Urothelium cell line (cell line): ENCODE measurements at regions not wholly inside any gene's neighbourhood (a gene's known extent, or its start where the extent isn't known, plus 50 kb on each side); places are given as distances from the start of the nearest gene placed in this dataset.
"Not testable (repeated sequence)": the region's sequence is repeated elsewhere in the genome, so short reads cannot be mapped to it uniquely, and the experiment has no call there.

Source experiments
- DNase-seq: peaks from one replicate; pipeline ENCODE4 v3.0.0; 2011; ENCODE audit warnings: low spot score, mixed read lengths
- FAIRE-seq: peaks from 2 replicates; lab custom pipeline; 2011; peaks lifted over from hg19 to GRCh38; lab: Jason Lieb, UNC

DNA sequence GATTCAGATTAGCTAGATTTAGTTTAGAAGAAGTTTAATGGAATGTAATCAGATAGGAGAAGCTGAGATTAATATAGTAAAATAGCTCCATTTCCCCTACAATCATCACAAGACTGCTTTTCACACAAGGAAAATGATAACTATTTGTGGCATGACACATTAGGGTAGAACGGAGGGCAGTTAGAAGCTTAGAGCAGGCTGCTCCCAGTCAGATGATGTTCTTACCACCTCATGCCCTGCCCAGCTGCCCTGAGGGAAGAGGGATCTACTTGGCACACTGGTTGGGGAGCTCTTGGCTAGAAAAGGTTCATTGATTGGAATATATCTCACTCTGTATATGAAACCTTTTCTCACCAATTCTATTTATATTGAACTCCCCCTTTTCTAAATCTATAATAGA is 180.7 kb upstream of the IL15 start:
- FAIRE-seq (no peak), DNase-seq (no peak)

DNA sequence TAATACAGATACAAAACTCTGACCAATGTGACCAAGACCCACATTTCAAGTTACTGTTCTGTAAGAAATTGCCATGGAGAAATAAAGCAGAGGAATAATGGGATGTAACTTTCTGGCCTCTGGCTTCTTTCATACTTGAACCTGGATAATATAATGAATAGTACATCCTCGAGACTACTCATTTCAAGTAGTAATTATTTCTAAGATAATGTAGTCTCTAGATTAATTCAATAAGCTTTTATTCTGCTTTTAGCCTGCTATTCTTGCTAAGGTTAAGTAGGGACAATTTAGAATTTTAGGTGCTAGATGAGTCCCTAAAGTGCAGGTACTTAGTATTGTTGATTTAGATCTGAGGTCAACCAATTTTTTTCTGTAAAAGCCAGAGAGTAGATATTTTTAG is 178.7 kb upstream of the IL15 start:
- no peak for FAIRE-seq

DNA sequence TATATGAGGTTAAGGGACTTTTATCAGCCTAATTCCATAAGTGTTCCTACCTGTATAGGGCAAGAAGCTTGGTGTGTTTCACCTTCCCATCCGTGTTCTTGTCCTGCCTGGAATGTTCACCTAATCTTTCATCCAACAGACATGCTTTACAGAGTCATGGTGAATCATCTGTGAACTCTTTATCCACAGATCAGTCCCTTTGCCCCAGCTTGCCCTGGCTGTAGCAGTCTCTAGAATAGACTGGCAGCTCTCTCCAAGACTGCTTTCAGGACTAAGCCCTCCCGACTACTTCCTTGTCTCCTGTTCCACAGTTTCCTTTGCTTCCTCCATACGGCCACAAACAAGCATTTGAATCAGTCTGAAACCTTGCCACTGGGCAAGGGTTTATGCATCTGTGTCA is 177.9 kb upstream of the IL15 start:
- no peak for FAIRE-seq
- no peak for DNase-seq

More for the DNA sequence above, 178.7 kb upstream of the IL15 start:
- DNase-seq = no peak

DNA sequence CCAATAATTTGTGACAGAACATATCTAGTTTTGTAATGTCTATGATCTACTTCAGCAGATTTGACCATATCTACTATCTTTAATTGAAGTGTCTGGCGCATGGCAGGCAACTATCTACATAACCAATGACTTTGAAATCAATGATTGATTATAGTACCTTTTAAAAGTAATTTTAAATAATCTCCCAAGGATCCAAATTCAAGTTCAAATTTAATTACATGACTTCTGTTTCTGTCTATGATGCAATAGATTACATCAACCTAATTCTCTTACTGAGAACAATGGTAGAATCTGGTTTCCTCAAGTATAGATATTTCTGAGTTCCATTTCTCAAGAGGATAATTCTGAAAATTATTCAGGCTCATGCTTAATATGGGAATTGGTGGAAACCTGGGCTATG is 177.4 kb upstream of the IL15 start:
- FAIRE-seq = no peak

DNA sequence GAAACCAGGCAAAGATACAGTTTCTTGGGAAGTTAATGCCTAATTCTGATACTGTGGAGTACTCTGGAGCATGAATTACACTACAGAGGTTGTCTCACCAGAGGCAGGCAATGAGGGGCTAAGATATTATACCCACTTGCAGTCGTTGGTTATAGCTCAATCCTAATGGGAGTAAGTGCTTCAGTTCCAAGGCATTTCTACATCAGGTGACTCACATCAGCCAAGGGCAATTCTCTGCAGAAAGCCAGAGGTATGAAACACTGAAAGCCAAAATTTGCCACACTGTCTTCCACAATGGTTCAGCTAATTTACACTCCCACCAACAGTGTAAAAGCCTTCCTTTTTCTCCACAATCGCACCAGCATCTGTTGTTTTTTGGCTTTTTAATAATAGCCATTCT is 174.0 kb upstream of the IL15 start:
- FAIRE-seq (no peak), DNase-seq (no peak)

More for the DNA sequence above, 177.4 kb upstream of the IL15 start:
- DNase-seq = no peak

DNA sequence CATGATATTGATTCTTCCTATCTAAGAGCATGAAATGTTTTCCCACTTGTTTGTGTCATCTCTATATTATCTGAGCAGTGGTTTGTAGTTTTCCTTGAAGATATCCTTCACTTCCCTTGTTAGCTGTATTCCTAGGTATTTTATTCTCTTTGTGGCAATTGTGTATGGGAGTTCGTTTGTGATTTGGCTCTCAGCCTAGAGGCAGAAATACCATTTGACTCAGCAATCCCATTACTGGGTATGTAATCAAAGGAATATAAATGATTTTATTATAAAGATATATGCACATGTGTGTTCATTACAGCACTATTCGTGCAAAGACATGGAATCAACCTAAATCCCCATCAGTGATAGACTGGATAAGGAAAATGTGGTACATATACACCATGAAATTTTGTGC is 172.7 kb upstream of the IL15 start:
- DNase-seq (no peak), FAIRE-seq (no peak)

DNA sequence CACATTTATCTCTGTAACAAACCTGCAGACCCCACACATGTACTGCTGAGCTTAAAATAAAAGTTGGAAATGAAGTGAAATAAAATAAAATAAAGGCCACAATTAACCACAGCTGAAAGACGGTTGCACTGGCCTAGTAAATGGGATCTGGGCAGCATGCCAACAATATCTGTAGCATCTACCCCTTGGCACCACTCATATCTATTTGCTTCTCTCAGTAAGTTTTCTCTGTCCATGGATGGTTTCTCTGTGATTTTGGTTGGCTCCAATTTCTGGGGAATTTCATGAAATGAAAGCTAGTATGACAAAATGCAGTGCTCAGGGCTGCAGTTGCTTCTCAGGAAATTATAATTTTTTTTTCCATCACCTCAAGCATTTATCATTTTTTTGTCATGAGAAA is 172.0 kb upstream of the IL15 start:
- FAIRE-seq = no peak
- no peak for DNase-seq

DNA sequence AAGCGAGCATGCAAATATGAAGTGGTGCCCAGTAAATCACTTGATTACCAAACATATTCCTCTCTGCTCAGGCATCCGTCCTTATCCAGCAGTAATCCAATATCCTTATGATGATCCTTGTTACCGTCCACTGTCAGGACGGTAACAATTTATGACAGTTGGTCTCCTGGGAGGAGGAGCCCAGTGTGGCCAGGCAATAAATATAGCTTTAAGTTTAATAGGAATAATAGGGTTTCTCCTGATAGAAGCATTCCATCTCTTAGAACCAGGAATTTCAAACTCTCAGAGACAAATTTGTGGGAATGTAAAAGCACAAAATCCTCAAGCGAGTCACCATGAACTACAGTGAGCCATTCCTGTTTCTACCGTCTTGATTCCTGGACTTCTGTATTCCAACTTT is 171.2 kb upstream of the IL15 start:
- DNase-seq (no peak), FAIRE-seq (no peak)

DNA sequence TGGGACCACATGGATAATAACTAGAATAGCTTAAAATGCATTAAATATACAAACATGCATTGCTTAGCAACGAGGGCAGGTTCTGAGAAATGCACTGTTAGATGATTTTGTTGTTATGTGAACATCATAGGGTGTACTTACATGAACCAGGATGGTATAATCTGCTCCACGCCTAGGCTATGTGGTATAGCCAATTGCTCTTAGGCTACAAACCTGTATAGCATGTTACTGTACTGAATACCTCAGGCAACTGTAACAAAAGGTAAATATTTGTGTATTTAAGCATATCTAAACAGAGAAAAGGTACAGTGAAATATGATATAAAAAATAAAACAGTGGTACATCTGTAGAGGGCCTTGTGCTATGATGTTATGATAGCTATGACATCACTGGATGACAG is 169.2 kb upstream of the IL15 start:
- DNase-seq = no peak
- no peak for FAIRE-seq

DNA sequence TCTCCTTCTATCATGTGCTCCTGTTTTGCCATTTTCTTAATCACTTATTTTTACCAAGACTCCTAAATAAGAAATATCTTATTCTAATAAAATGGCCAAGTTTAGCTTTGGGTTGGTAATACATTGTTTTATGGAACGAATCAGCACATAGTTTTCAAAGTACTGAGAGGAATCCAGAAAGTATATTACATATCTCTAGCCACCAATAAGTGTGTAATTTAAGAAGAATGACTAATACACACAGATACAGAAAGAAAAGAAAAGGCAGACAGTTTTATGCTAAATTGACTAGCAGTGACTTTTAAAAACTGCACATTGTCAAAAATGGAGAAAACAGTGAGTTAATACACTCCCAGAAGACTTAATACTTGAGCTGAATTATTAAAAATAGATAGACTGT is 167.0 kb upstream of the IL15 start:
- DNase-seq (no peak), FAIRE-seq (no peak)

DNA sequence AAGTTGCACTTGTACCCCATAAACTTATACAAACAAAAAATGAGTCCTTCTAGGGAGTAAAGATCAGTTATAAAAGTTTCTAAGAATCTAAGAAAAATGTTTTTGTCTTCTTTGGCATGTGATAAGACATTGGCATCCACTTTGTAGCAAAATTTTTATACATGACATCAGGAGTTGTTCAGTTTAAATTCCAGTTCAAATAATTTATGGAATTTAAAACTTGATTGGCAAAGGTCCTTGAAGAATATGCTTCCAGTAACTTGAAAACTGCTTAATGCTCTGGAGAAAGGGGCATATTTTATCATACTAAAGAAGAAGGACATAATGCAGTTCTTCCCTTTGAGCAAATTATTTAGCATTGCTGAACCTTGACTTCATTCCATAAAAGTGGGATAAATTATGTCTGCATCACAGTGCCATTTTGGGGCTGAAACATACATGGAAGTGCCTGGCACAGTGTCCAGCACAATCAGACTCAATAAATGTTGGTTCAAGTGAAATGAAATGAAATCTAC is 163.3 kb upstream of the IL15 start:
- DNase-seq (no peak), FAIRE-seq (no peak)

DNA sequence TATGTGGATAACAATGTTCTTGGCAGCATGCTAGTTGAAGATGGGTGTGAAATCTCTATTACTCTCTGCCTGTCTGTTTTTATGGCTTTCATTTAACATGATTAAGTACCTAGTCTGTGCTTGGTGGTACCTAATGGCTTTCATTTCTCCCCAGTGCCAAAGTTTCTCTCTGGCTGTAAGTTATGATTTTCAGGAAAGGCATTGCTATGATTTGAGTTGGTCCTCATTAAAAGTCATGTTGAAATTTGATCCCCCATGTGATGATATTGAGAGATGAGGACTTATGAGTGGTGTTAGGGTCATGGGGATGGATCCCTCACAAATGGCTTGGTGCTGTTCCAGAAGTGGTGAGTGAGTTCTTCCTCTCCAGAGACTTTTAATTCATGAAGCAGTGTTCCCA is 162.4 kb upstream of the IL15 start:
- FAIRE-seq (no peak), DNase-seq (no peak)

DNA sequence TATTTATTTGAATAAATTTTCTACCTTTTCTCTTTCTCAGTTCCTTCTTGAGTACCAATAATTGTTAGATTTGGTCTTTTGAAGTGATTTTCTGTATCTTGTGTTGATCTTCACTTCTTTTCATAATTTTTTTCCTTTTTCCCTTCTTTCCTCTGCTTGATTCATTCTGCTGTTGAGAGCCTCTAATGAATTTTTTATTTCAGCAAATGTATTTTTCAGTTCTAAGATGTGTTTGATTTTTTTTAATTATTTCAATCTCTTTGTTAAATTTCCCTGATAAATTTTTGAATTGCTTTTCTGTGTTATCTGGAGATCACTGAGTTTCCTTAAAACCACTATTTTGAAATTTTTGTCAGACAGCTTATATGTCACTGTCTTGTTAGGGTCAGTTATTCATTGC is 155.4 kb upstream of the IL15 start:
- no peak for FAIRE-seq
- no peak for DNase-seq

DNA sequence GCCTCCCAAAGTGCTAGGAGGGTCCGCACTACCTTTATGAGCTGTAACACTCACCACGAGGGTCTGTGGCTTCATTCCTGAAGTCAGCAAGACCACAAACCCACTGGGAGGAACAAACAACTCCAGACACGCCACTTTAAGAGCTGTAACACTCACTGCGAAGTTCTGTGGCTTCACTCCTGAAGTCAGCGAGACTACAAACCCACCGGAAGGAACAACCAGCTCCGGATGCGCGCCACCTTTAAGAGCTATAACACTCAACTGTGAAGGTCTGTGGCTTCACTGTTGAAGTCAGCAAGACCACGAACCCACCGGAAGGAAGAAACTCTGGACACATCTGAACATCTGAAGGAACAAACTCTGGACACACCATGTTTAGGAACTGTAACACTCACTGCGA is 152.1 kb upstream of the IL15 start:
- not testable (repeated sequence) for FAIRE-seq, DNase-seq

DNA sequence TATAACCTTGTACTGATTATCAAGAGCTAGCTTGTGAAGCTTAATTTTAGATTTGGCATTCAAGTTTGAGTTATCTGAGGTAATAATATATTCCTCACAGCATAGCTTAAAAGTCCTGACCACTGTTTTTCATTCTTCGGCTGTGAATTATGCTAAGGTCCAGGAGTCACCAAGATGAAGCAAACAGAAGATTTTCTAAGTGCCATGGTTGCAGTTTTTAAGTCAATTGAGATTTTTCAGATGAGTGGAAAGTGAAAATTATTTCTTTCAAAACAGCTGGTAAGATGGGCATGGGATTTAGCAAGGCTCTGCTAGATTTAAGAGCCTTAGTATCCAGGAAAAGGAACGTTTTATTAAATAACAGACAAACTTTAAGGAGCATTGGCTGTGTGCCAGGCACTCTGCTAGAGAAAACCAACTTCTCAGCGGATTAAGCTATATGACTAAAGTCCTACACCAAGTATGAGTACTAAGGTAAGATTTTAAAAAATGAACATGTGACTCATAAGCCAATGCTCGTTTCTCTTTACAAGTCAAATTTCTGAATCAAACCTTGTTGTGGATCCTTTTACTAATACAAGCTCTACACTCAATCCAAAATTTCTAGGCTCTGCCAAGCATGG is 149.9 kb upstream of the IL15 start:
- FAIRE-seq = no peak
- no peak for DNase-seq

DNA sequence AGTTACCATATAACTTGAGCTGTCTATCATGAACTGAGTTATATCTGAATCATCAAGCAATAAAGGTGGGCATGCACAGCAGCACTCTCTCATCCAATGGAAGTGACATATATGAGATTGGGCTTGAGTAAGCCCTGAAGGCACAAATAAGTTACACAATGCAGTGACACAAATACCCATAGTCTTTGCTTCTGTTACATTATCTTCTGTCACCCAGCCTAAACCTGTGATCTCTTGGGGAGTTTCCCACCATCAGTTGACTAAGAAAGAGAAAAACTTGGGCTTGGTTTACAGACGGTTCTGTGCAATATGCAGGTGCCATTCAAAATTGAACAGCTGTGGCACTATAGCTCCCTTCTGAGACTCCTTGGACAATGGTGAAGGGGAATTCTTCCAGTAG is 138.8 kb upstream of the IL15 start:
- FAIRE-seq = no peak

DNA sequence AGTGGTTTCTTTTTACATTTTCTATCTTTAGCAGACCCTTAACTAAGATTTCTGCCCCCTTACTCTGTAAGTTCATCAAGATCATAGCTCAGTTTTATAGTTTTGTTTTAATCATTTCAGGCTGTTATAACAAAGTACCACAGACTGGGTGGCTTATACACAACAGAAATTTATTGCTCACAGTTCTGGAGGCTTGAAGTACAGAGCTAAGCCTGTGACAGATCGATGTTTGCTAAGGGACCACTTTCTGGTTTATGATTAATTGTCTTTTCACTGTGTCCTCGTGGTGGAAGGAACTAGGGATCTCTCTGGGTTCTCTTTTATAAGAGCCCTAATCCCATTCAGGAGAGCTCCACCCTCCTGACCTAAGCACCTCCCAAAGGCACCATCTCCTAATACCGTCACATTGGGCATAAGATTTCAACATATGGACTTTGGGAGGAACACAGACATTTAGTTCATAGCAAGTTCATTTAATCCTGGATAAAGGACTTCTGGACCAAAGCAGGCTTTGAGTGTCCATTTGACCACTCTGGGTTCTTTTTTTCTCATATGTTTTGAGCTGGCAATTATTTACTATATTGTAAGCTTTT is 137.0 kb upstream of the IL15 start:
- FAIRE-seq (no peak), DNase-seq (no peak)

More for the DNA sequence above, 138.8 kb upstream of the IL15 start:
- DNase-seq = no peak

DNA sequence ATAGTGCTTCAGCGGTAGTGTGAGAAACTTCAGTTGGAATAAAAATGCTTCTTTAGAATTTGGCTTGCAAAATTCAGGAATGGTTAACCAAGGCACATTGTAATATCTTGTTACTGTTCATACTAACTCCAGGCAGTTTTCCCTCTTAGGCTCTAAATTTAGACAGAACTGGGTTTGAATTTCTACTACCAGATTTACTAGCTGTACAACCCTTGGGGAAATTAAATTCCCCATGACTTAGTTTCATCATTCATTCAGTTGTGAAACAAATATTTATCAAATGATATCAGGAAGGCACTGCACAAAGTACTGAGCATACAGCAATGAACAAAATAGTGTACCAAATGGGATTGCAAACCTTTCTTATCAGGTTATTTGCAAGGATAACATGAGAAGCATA is 135.0 kb upstream of the IL15 start:
- DNase-seq (no peak), FAIRE-seq (no peak)

DNA sequence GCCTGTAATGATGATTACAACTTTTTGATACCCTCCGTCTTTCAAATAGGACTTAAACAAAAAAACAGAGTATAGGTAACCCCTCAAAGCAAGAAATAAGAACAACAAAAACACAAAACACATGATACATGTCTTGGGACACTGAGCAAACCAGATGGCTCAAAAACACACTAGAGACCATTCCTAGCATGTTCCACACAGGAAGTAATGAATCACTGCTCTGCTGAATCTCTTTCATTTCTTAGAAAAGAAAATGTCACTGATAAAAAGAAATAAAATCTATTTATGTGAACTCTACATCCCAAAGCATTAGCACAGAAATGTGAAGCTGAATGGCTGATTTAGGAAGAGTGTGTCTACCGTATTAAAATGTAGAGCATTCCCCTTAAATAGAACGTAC is 134.5 kb upstream of the IL15 start:
- DNase-seq (no peak), FAIRE-seq (no peak)

DNA sequence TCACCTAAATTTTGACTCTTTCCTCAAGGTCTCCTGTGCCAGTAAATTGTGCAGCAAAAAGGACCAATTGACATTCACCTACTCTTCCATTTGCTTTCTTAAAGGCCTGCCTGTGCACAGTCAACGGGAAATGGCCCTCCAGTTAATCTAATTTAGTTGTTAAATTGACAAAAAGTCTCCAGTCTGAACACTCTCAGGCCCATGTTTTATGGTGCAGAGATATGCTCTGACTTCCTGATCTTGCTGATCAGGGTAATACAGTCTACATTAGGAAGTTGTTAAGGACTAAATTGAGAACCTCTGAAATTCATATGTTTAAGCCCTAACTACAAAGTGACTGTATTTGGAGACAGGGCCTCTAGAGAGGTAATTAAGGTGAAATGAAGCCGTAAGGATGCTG is 133.6 kb upstream of the IL15 start:
- DNase-seq = no peak
- FAIRE-seq = no peak

DNA sequence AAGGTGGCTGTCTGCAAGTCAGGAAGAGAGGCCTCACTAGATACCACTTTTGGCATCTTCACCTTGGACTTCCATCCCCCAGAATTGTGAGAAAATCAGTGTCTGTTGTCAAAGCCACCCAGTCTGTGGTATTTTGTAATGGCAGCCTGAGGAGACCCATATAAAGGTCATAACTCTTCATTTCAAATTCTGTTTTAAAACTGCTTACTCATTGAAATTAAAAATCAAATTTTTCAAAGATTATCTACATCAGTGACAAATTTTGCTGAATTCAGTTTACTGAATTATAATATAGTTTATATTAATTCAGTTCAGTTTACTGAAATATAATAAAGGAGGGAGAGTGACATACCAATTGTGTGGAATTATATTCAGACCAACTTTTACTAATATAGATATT is 133.1 kb upstream of the IL15 start:
- no peak for DNase-seq
- FAIRE-seq = no peak

DNA sequence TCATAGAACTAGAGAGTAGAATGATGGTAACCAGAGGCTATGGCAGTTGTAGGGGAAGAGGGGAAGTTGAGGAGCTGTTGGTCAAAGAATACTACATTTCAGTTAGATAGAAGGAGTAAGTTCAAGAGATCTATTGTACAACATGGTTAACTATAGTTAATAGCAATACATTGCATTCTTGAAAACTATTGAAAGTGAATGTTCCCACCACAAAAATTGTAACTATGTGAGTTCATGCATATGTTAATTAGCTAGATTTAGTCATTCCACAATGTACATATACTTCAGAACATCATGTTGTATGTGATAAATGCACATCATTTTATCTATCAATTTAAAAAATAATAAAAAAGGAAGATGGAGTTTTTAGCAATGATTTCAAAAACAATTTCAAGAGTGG is 125.3 kb upstream of the IL15 start:
- DNase-seq = no peak
- FAIRE-seq = no peak

DNA sequence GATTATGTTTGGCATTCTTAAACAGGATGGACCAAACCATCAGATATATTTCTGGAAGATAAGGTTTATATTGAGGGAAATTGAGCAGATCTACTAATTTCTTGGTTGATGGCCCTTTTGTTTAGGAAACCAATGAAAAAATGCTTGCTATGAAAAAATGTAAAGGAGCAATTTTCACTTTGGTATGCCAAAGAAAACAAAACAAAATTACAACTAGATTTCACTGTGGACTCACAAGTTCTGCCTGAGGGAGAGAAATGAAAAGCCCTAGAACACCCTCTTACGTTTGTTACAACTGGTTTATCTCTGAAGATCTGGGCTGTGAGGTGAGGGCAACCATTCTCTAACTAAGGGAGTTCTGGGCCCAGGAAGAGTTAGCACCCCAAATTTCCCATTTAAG is 122.5 kb upstream of the IL15 start:
- FAIRE-seq (no peak), DNase-seq (no peak)
